IMR-90 (cell line): ENCODE measurements at regions not wholly inside any gene's neighbourhood (a gene's known extent, or its start where the extent isn't known, plus 50 kb on each side); places are given as distances from the start of the nearest gene placed in this dataset.

ENCODE experiments used
- CHD1 ChIP-seq: IDR thresholded peaks from 2 replicates; pipeline ENCODE4 v1.6.1; 2012; ENCODE audit warnings: low read depth, low read length, improper control_type of control experiment
- FOS ChIP-seq: fragments of 150-350 bp; IDR thresholded peaks from 2 replicates; pipeline ENCODE4 v1.6.1; 2016; ENCODE audit warnings: low read depth, low read length
- POLR2A ChIP-seq: IDR thresholded peaks from 2 replicates; pipeline ENCODE4 v1.6.1; 2012; ENCODE audit warnings: mild to moderate bottlenecking, low read depth, low read length
- RAD21 ChIP-seq: IDR thresholded peaks from 2 replicates; pipeline ENCODE4 v1.6.1; 2012; ENCODE audit warnings: low read length, improper control_type of control experiment
- RCOR1 ChIP-seq: IDR thresholded peaks from 2 replicates; pipeline ENCODE4 v1.6.1; 2012; ENCODE audit warnings: mild to moderate bottlenecking, low read length, improper control_type of control experiment; ENCODE audit not compliant: insufficient replicate concordance
- SMC3 ChIP-seq: fragments of 150-350 bp; IDR thresholded peaks from 2 replicates; pipeline ENCODE4 v1.6.1; 2016; ENCODE audit warnings: low read depth, mild to moderate bottlenecking, antibody characterized with exemption, low read length, moderate library complexity
- TF ChIP-seq, protein P1 (sequence below): conservative IDR thresholded peaks from 2 replicates; pipeline ENCODE4 v1.5.1; 2012; ENCODE audit warnings: mild to moderate bottlenecking, low read depth, low read length, improper control_type of control experiment
- TF ChIP-seq, protein P2 (sequence below): fragments of 150-350 bp; IDR thresholded peaks from 2 replicates; pipeline ENCODE4 v1.6.1; 2017; ENCODE audit warnings: mild to moderate bottlenecking, antibody characterized with exemption, low read length, low read depth

DNA sequence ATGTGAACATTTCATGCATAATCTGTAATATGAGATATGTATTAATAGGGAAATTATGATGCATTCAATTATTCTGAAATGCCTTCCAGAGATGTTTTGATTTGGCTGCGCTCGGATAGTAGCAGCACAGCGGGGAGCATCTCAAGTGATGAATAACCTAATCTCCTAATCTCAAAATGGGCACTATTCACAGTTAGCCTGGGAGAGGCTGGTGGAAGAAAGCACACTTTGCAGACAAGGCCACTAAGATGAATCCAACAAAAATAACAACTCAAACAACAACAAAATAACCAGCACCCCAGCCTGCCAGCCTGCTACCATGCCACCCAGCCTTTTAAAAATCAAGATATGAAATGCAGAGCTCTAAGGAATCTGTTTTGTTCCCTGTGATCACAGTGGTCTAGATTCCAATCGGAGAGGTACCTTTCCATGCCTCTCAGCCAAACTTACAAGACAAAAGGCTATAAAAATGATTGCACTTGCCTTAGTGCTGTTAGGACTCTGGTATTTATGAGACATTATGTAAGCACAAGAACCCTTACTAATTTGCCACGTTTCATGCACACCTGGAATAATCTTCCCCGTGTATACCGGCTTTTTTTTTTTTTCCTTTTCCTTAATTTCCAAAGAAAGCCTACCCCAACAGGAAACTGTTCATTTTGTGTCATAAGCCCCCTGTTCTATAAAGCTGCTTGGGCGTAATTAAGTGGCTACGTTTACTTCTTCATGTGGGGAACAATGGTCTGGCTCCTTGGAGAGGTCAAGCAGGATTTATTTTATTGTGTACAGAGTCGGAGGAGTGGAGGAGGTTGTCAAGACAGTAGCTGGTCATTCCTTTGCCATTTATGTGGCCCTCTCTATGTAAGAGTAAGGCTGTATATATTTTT is 526.9 kb upstream of the FANCL start:
- TF ChIP-seq POLR2A (no peak), FOS (no peak), SMC3 (no peak), RCOR1 (no peak), RAD21 (no peak), CHD1 (no peak)
- TF ChIP-seq, protein P1, sequence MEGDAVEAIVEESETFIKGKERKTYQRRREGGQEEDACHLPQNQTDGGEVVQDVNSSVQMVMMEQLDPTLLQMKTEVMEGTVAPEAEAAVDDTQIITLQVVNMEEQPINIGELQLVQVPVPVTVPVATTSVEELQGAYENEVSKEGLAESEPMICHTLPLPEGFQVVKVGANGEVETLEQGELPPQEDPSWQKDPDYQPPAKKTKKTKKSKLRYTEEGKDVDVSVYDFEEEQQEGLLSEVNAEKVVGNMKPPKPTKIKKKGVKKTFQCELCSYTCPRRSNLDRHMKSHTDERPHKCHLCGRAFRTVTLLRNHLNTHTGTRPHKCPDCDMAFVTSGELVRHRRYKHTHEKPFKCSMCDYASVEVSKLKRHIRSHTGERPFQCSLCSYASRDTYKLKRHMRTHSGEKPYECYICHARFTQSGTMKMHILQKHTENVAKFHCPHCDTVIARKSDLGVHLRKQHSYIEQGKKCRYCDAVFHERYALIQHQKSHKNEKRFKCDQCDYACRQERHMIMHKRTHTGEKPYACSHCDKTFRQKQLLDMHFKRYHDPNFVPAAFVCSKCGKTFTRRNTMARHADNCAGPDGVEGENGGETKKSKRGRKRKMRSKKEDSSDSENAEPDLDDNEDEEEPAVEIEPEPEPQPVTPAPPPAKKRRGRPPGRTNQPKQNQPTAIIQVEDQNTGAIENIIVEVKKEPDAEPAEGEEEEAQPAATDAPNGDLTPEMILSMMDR: no peak
- TF ChIP-seq, protein P2, sequence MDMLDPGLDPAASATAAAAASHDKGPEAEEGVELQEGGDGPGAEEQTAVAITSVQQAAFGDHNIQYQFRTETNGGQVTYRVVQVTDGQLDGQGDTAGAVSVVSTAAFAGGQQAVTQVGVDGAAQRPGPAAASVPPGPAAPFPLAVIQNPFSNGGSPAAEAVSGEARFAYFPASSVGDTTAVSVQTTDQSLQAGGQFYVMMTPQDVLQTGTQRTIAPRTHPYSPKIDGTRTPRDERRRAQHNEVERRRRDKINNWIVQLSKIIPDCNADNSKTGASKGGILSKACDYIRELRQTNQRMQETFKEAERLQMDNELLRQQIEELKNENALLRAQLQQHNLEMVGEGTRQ: no peak
